ENCODE measurements at regions not wholly inside any gene's neighbourhood (a gene's known extent, or its start where the extent isn't known, plus 50 kb on each side); places are given as distances from the start of the nearest gene placed in this dataset.

DNA sequence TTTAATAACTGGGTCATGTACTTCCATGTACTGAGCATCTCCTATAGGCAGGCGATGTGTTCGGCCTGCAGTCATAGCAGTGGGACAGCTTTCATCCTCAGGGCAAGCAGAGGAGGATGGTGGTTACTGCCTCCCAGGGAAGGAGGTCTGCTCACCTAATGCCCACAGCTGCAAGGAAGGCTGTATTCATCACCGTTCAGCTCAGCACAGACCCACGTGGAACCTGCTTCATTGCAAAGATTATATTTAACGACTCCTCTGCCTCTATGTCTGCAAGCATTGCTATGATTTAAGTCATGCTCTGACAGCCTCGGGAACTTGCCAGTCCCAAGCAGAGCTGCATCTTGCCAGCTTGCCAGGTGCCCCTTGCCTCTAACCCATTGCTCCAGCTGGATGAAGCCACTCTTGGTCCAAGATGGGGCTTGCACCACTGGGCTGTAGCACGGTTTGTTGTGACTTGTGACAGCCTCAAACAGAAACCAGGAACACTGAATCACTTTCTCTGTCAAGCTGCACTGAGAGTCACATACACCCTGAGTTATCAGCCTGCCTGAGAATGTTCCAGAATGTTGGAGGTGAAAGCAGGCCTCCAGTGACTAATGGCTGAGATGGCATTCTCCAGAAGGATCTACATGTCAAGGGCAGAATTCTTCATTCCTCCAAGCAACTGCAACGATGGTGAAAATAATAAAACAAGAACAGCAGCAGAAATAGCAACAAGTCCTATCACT, 651.1 kb upstream of the ID2 start:
- Histone ChIP-seq H3K36me3 (ENCODE audit: insufficient read depth, low read length) (no peaks in the 10 kb centered on the region), H3K9me3 (ENCODE audit: low read length) (no peaks in the 10 kb centered on the region), H2AFZ (ENCODE audit: low read depth, low read length) (no peak overlapping the region), H3K4me3 (ENCODE audit: low read length) (no peak overlapping the region), H3K27me3 (ENCODE audit: insufficient read depth, low read length) (no peaks in the 10 kb centered on the region), H3K4me1 (ENCODE audit: insufficient read depth, low read length) (peaks cover 2% of the 10 kb centered on the region)

DNA sequence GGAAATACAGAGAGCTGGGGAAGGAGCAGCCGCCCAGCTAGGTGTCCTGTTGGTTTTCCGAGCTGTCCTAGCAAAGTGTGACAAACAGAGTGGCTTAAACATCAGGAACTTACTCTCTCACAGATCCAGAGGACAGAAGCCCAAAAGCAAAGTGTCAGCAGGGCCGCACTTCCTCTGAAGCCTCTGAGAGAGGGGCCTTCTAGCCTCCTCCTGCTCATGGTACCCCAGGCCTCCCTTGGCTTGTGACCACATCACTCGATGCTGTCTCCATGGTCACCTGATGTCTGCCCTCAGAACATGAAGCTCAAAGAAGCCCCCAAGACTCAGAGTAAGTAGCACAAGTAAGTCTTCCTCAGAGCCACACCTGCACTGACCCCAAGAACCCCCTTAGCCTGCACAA, 650.5 kb upstream of the ID2 start:
- Histone ChIP-seq H2AFZ (ENCODE audit: low read depth, low read length) (no peak overlapping the region), H3K4me3 (ENCODE audit: low read length) (no peak overlapping the region), H3K36me3 (ENCODE audit: insufficient read depth, low read length) (no peaks in the 10 kb centered on the region), H3K9me3 (ENCODE audit: low read length) (no peaks in the 10 kb centered on the region), H3K4me1 (ENCODE audit: insufficient read depth, low read length) (peaks cover 2% of the 10 kb centered on the region), H3K27me3 (ENCODE audit: insufficient read depth, low read length) (no peaks in the 10 kb centered on the region)

- no peaks in the 10 kb centered on the region for H3K9me3 ChIP-seq (ENCODE audit: low read length)
These were observed 648.2 kb upstream of the ID2 start for GRCh38 chr2:8033546-8034096.

GRCh38 chr2:8036366-8036765, 645.5 kb upstream of the ID2 start:
- Histone ChIP-seq H3K4me3 (ENCODE audit: low read length) (no peak overlapping the region), H3K36me3 (ENCODE audit: insufficient read depth, low read length) (no peaks in the 10 kb centered on the region), H2AFZ (ENCODE audit: low read depth, low read length) (no peak overlapping the region), H3K27me3 (ENCODE audit: insufficient read depth, low read length) (no peaks in the 10 kb centered on the region), H3K9me3 (ENCODE audit: low read length) (no peaks in the 10 kb centered on the region), H3K4me1 (ENCODE audit: insufficient read depth, low read length) (peaks cover 2% of the 10 kb centered on the region)

More at GRCh38 chr2:8033546-8034096, 648.2 kb upstream of the ID2 start:
- H3K36me3 ChIP-seq (ENCODE audit: insufficient read depth, low read length) = no peaks in the 10 kb centered on the region
- peaks cover 2% of the 10 kb centered on the region for H3K4me1 ChIP-seq (ENCODE audit: insufficient read depth, low read length)
- H3K4me3 ChIP-seq (ENCODE audit: low read length) = no peak overlapping the region
- H2AFZ ChIP-seq (ENCODE audit: low read depth, low read length) = no peak overlapping the region
- no peaks in the 10 kb centered on the region for H3K27me3 ChIP-seq (ENCODE audit: insufficient read depth, low read length)

DNA sequence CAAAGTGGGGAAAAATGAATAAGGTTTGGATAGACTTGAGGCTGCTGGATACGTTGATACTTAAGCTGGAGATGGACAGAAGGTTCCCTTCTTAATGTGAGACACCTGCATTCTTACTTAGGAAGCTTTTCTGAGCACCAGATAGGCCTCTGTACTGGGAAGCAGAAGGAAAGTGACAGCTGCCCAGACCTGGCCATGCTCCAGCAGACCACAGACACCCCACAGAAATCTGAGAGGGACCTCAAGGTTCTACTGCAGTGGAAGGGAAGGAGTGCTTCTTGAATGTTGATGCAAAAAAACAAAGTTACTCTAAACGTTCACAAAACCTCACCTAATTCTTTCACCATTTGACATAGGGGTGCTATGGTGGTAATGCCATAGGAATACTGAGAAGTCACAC, 642.1 kb upstream of the ID2 start:
- H3K4me1 ChIP-seq (ENCODE audit: insufficient read depth, low read length) = no peaks in the 10 kb centered on the region
- H3K27me3 ChIP-seq (ENCODE audit: insufficient read depth, low read length) = no peaks in the 10 kb centered on the region
- no peaks in the 10 kb centered on the region for H3K36me3 ChIP-seq (ENCODE audit: insufficient read depth, low read length)
- no peak overlapping the region for H3K4me3 ChIP-seq (ENCODE audit: low read length)
- no peak overlapping the region for H2AFZ ChIP-seq (ENCODE audit: low read depth, low read length)
- no peaks in the 10 kb centered on the region for H3K9me3 ChIP-seq (ENCODE audit: low read length)

- Histone ChIP-seq H3K4me3 (ENCODE audit: low read length) (no peak overlapping the region), H3K36me3 (ENCODE audit: insufficient read depth, low read length) (no peaks in the 10 kb centered on the region), H3K9me3 (ENCODE audit: low read length) (no peaks in the 10 kb centered on the region), H2AFZ (ENCODE audit: low read depth, low read length) (no peak overlapping the region), H3K27me3 (ENCODE audit: insufficient read depth, low read length) (no peaks in the 10 kb centered on the region), H3K4me1 (ENCODE audit: insufficient read depth, low read length) (no peaks in the 10 kb centered on the region)
These were observed 638.6 kb upstream of the ID2 start for GRCh38 chr2:8043295-8043694.

GRCh38 chr2:8044046-8044594, 637.7 kb upstream of the ID2 start:
- Histone ChIP-seq H3K36me3 (ENCODE audit: insufficient read depth, low read length) (no peaks in the 10 kb centered on the region), H2AFZ (ENCODE audit: low read depth, low read length) (no peak overlapping the region), H3K4me3 (ENCODE audit: low read length) (no peak overlapping the region), H3K9me3 (ENCODE audit: low read length) (no peaks in the 10 kb centered on the region), H3K4me1 (ENCODE audit: insufficient read depth, low read length) (no peaks in the 10 kb centered on the region), H3K27me3 (ENCODE audit: insufficient read depth, low read length) (no peaks in the 10 kb centered on the region)

- H3K36me3 ChIP-seq (ENCODE audit: insufficient read depth, low read length) = no peaks in the 10 kb centered on the region
- H3K4me1 ChIP-seq (ENCODE audit: insufficient read depth, low read length) = no peaks in the 10 kb centered on the region
- H3K9me3 ChIP-seq (ENCODE audit: low read length) = no peaks in the 10 kb centered on the region
- no peak overlapping the region for H3K4me3 ChIP-seq (ENCODE audit: low read length)
- no peaks in the 10 kb centered on the region for H3K27me3 ChIP-seq (ENCODE audit: insufficient read depth, low read length)
- no peak overlapping the region for H2AFZ ChIP-seq (ENCODE audit: low read depth, low read length)
These were observed 636.7 kb upstream of the ID2 start for GRCh38 chr2:8045081-8045614.

GRCh38 chr2:8046849-8047248, 635.0 kb upstream of the ID2 start:
- no peak overlapping the region for H2AFZ ChIP-seq (ENCODE audit: low read depth, low read length)
- no peaks in the 10 kb centered on the region for H3K4me1 ChIP-seq (ENCODE audit: insufficient read depth, low read length)
- no peak overlapping the region for H3K4me3 ChIP-seq (ENCODE audit: low read length)
- no peaks in the 10 kb centered on the region for H3K36me3 ChIP-seq (ENCODE audit: insufficient read depth, low read length)
- no peaks in the 10 kb centered on the region for H3K27me3 ChIP-seq (ENCODE audit: insufficient read depth, low read length)
- H3K9me3 ChIP-seq (ENCODE audit: low read length) = no peaks in the 10 kb centered on the region

DNA sequence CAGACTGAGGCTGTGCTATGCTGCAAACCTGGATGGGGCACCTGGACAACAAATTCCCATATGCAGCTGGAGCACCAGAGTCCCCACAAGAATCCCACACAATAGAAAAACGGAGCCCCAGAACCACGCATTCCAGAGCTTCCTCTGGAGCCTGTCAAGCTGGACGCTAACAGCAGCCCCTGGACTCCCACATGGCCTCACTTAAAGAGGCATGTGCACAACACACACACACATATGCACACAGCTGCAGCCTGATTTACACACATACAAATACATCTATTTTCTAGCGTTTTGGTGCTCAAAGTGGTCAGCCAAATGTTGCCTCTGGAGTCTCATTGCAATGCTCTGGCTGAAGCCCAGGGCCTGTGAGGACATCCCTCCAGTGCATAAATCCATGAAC, 632.7 kb upstream of the ID2 start:
- H3K36me3 ChIP-seq (ENCODE audit: insufficient read depth, low read length) = no peaks in the 10 kb centered on the region
- H2AFZ ChIP-seq (ENCODE audit: low read depth, low read length) = no peak overlapping the region
- H3K4me1 ChIP-seq (ENCODE audit: insufficient read depth, low read length) = no peaks in the 10 kb centered on the region
- H3K9me3 ChIP-seq (ENCODE audit: low read length) = no peaks in the 10 kb centered on the region
- no peaks in the 10 kb centered on the region for H3K27me3 ChIP-seq (ENCODE audit: insufficient read depth, low read length)
- no peak overlapping the region for H3K4me3 ChIP-seq (ENCODE audit: low read length)

- H2AFZ ChIP-seq (ENCODE audit: low read depth, low read length) = no peak overlapping the region
- H3K36me3 ChIP-seq (ENCODE audit: insufficient read depth, low read length) = no peaks in the 10 kb centered on the region
- H3K4me3 ChIP-seq (ENCODE audit: low read length) = no peak overlapping the region
- H3K27me3 ChIP-seq (ENCODE audit: insufficient read depth, low read length) = no peaks in the 10 kb centered on the region
- no peaks in the 10 kb centered on the region for H3K9me3 ChIP-seq (ENCODE audit: low read length)
- H3K4me1 ChIP-seq (ENCODE audit: insufficient read depth, low read length) = no peaks in the 10 kb centered on the region
These were observed 631.8 kb upstream of the ID2 start for GRCh38 chr2:8049851-8050571.

DNA sequence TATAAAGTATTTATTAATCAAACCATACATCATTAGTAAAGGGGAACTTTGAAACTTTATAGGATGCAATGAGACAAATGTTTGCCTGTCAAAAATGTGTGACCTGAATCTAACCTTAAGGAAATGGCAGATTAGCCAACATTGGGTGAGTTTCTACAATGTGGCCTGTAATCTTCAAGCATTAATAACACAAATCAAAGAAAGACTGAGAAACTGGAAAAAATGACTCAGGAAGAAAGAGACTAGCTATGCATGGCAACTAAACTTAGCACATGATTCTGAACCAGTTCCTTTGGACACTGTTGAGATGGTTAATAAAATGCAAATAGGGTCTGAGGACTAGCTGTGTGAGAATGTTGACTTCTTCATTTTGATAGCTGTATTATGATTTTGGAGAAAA, 628.6 kb upstream of the ID2 start:
- no peaks in the 10 kb centered on the region for H3K36me3 ChIP-seq (ENCODE audit: insufficient read depth, low read length)
- no peaks in the 10 kb centered on the region for H3K9me3 ChIP-seq (ENCODE audit: low read length)
- no peaks in the 10 kb centered on the region for H3K4me1 ChIP-seq (ENCODE audit: insufficient read depth, low read length)
- no peaks in the 10 kb centered on the region for H3K27me3 ChIP-seq (ENCODE audit: insufficient read depth, low read length)
- H3K4me3 ChIP-seq (ENCODE audit: low read length) = no peak overlapping the region
- H2AFZ ChIP-seq (ENCODE audit: low read depth, low read length) = no peak overlapping the region

DNA sequence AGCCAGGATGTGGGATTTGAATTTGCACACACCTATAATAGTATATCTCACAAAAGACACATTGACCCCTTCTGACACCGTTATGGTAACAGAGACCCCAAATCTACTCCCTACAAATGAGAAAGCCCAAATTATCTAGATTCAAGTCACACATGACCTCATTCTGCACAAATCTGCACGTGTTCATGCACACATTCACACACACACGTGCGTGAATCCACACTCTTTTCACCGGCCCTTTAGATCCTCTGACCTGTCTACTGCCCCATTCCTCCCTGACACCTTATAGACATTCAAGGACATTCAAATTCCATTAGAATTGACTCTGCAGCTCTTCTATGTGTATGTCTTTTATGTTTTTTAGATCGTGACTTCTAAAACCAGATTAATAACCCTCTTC, 627.8 kb upstream of the ID2 start:
- H3K4me1 ChIP-seq (ENCODE audit: insufficient read depth, low read length) = no peaks in the 10 kb centered on the region
- H3K9me3 ChIP-seq (ENCODE audit: low read length) = no peaks in the 10 kb centered on the region
- H3K27me3 ChIP-seq (ENCODE audit: insufficient read depth, low read length) = no peaks in the 10 kb centered on the region
- no peak overlapping the region for H3K4me3 ChIP-seq (ENCODE audit: low read length)
- H2AFZ ChIP-seq (ENCODE audit: low read depth, low read length) = no peak overlapping the region
- H3K36me3 ChIP-seq (ENCODE audit: insufficient read depth, low read length) = no peaks in the 10 kb centered on the region

Data from neuron (in vitro differentiated cells).